ENCODE measurements at regions not wholly inside any gene's neighbourhood (a gene's known extent, or its start where the extent isn't known, plus 50 kb on each side); places are given as distances from the start of the nearest gene placed in this dataset.

DNA sequence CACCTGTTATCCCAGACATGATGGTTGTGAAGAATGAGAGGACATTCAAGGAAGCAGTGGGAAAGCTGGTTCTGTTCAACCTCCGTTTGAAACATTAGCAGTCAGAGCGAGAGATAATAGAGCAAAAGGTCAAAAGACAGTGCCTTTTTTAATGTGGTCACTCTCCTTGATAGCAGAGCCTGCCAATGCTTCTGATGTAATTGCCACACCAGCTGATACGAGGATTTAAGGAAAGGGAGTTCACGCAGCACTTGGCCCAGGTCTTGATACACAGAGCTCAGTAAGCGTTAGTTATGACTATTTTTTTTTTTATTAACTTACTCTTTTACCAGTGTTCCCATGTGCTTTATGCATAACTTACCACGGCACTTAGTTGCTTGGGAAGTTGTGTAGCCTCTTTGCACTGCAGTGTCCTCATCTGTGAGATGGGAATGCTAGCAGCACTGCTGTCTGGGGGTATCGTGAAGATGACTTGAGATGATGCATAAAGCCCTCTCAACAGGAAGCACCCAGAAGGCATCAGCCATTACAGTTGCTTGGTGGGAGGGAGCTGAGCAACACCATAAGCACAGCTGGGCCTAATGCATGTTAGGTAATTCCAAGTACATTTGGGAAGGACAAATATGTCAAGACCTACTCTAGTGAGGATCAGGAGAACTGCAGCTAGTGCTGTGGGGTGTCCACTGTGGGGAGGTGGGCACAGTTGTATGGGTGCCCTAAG is 123.3 kb upstream of the RASGRP1 start:
- TF ChIP-seq FOSL1 (IDR thresholded peaks at IDR 0.05; ENCODE audit: insufficient read depth, low read depth, low read length) (no peak), NRF1 (IDR thresholded peaks at IDR 0.05; ENCODE audit: low read depth, low read length) (no peak), CBX5 (IDR thresholded peaks at IDR 0.05; ENCODE audit: low read depth, low read length) (no peak), JUND (IDR thresholded peaks at IDR 0.05; ENCODE audit: low read length) (no peak), CHD2 (IDR thresholded peaks at IDR 0.05; ENCODE audit: low read length) (no peak)
- TF ChIP-seq, protein P1, sequence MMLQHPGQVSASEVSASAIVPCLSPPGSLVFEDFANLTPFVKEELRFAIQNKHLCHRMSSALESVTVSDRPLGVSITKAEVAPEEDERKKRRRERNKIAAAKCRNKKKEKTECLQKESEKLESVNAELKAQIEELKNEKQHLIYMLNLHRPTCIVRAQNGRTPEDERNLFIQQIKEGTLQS (IDR thresholded peaks at IDR 0.05; ENCODE audit: insufficient read depth, low read depth, low read length): no peak
- TF ChIP-seq, protein P2, sequence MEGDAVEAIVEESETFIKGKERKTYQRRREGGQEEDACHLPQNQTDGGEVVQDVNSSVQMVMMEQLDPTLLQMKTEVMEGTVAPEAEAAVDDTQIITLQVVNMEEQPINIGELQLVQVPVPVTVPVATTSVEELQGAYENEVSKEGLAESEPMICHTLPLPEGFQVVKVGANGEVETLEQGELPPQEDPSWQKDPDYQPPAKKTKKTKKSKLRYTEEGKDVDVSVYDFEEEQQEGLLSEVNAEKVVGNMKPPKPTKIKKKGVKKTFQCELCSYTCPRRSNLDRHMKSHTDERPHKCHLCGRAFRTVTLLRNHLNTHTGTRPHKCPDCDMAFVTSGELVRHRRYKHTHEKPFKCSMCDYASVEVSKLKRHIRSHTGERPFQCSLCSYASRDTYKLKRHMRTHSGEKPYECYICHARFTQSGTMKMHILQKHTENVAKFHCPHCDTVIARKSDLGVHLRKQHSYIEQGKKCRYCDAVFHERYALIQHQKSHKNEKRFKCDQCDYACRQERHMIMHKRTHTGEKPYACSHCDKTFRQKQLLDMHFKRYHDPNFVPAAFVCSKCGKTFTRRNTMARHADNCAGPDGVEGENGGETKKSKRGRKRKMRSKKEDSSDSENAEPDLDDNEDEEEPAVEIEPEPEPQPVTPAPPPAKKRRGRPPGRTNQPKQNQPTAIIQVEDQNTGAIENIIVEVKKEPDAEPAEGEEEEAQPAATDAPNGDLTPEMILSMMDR (IDR thresholded peaks at IDR 0.05; ENCODE audit: control extremely low read depth in 1 of 3, insufficient read depth in 1 of 3, low read depth in 1 of 3, low read length in 3 of 3): no peak
